PC-9 (cell line): ENCODE measurements at regions not wholly inside any gene's neighbourhood (a gene's known extent, or its start where the extent isn't known, plus 50 kb on each side); places are given as distances from the start of the nearest gene placed in this dataset.

Source experiments
- EZH2 ChIP-seq: fragments of 200-600 bp; sonication (generic); IDR thresholded peaks from 2 replicates; pipeline ENCODE4 v1.8.0; 2017; ENCODE audit warnings: antibody characterized with exemption, low read depth
- TF ChIP-seq, protein P1 (sequence below): fragments of 200-600 bp; sonication (generic); conservative IDR thresholded peaks from 2 replicates; pipeline ENCODE4 v1.6.1; 2017; ENCODE audit warnings: mixed run types, antibody characterized with exemption, mild to moderate bottlenecking, moderate library complexity

DNA sequence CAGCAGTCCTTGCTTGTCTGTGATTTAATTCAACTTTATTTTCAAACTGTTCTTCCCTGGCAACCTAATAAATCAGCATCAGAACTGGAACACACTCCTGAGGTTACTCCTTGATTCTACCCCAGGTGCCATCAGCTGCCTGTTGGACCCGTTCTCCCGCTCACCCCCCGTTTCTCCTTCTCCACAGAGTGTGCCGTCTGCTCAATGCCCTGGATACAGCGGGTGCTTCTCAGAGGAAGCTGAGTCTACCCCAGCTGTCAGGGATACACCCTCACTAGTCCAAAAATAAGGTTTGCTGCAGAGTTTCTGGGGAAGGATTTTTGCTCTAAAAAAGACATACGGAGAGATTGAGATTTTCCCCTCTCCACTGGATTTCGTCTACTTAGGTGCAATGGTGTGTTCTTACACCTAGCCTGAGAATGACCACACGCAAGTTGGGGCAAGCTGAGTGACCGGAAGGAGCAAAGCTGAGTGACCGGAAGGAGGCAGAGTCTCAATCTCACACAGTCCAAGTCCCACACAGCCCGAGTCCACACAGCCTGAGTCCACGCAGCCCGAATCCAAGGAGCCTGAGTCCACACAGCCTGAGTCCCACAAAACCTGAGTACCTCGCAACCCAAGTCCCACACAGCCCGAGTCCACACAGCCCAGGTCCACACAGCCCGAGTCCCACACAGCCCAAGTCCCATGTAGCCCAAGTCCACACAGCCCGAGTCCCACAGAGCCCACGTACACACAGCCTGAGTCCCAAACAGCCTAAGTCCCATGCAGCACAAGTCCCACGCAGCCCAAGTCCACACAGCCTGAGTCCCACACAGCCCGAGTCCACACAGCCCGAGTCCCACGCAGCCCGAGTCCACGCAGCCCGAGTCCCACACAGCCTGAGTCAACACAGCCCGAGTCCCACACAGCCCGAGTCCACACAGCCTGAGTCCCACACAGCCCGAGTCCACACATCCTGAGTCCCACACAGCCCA, 58.6 kb upstream of the DACT2 start:
- TF ChIP-seq, protein P1, sequence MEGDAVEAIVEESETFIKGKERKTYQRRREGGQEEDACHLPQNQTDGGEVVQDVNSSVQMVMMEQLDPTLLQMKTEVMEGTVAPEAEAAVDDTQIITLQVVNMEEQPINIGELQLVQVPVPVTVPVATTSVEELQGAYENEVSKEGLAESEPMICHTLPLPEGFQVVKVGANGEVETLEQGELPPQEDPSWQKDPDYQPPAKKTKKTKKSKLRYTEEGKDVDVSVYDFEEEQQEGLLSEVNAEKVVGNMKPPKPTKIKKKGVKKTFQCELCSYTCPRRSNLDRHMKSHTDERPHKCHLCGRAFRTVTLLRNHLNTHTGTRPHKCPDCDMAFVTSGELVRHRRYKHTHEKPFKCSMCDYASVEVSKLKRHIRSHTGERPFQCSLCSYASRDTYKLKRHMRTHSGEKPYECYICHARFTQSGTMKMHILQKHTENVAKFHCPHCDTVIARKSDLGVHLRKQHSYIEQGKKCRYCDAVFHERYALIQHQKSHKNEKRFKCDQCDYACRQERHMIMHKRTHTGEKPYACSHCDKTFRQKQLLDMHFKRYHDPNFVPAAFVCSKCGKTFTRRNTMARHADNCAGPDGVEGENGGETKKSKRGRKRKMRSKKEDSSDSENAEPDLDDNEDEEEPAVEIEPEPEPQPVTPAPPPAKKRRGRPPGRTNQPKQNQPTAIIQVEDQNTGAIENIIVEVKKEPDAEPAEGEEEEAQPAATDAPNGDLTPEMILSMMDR = no peak
- no peak for TF ChIP-seq EZH2
